ENCODE measurements at regions not wholly inside any gene's neighbourhood (a gene's known extent, or its start where the extent isn't known, plus 50 kb on each side); places are given as distances from the start of the nearest gene placed in this dataset.
A peak's percentile ranks its signal among the peaks of the same experiment; 100 is the strongest.
"Not testable (repeated sequence)": the region's sequence is repeated elsewhere in the genome, so short reads cannot be mapped to it uniquely, and the experiment has no call there.

- DNase-seq, result no peak
Observed at GRCh38 chr16:87008664-87009063, 308.5 kb downstream of the C16orf95 start.

GRCh38 chr16:87012954-87013938, 303.9 kb downstream of the C16orf95 start:
- DNase-seq, result no peak

- DNase-seq, result no peak
Observed at GRCh38 chr16:87014112-87014511, 303.1 kb downstream of the C16orf95 start.

GRCh38 chr16:87015021-87015420, 302.2 kb downstream of the C16orf95 start:
- DNase-seq, result peak; percentile 38

GRCh38 chr16:87016046-87017035, 300.9 kb downstream of the C16orf95 start:
- DNase-seq, result peak; percentile 29

GRCh38 chr16:87017371-87018012, 299.7 kb downstream of the C16orf95 start:
- peak; percentile 79 for DNase-seq

GRCh38 chr16:87025676-87026075, 291.5 kb downstream of the C16orf95 start:
- no peak for DNase-seq

GRCh38 chr16:87027056-87027616, 290.1 kb downstream of the C16orf95 start:
- no peak for DNase-seq

GRCh38 chr16:87028481-87029320, 288.5 kb downstream of the C16orf95 start:
- DNase-seq, result no peak

GRCh38 chr16:87032554-87032953, 284.6 kb downstream of the C16orf95 start:
- no peak for DNase-seq

GRCh38 chr16:87033021-87033471, 284.1 kb downstream of the C16orf95 start:
- DNase-seq, result no peak

GRCh38 chr16:87033541-87034300, 283.5 kb downstream of the C16orf95 start:
- DNase-seq, result no peak

GRCh38 chr16:87034317-87034716, 282.9 kb downstream of the C16orf95 start:
- no peak for DNase-seq

GRCh38 chr16:87035053-87035452, 282.1 kb downstream of the C16orf95 start:
- DNase-seq, result no peak

- no peak for DNase-seq
Observed at GRCh38 chr16:87037012-87037411, 280.2 kb downstream of the C16orf95 start.

- DNase-seq, result not testable (repeated sequence)
Observed at GRCh38 chr16:87038528-87038927, 278.7 kb downstream of the C16orf95 start.

GRCh38 chr16:87040169-87041117, 276.7 kb downstream of the C16orf95 start:
- DNase-seq, result no peak

- DNase-seq, result no peak
Observed at GRCh38 chr16:87041286-87041685, 275.9 kb downstream of the C16orf95 start.

- DNase-seq, result peak; percentile 6
Observed at GRCh38 chr16:87042551-87043230, 274.5 kb downstream of the C16orf95 start.
